SHP77 treated with DMSO at 0.1 percent for 48 hours (cell line): ENCODE measurements at regions not wholly inside any gene's neighbourhood (a gene's known extent, or its start where the extent isn't known, plus 50 kb on each side); places are given as distances from the start of the nearest gene placed in this dataset.

ENCODE experiments used
- DNase-seq: peaks from one replicate; lab custom pipeline; 2025; lab: John Stamatoyannopoulos, UW

- DNase-seq = no peak
These were observed 96.1 kb upstream of the GRIK3 start for GRCh38 chr1:37130221-37130948.

- DNase-seq = no peak
These were observed 97.0 kb upstream of the GRIK3 start for GRCh38 chr1:37131281-37131680.

GRCh38 chr1:37133276-37134145 is 99.2 kb upstream of the GRIK3 start:
- no peak for DNase-seq

- DNase-seq = no peak
These were observed 100.3 kb upstream of the GRIK3 start for GRCh38 chr1:37134599-37134998.

- DNase-seq = no peak
These were observed 100.7 kb upstream of the GRIK3 start for GRCh38 chr1:37135032-37135431.

- no peak for DNase-seq
These were observed 102.7 kb upstream of the GRIK3 start for GRCh38 chr1:37137014-37137413.

- no peak for DNase-seq
These were observed 103.3 kb upstream of the GRIK3 start for GRCh38 chr1:37137601-37138000.

GRCh38 chr1:37143800-37144199 is 109.5 kb upstream of the GRIK3 start:
- DNase-seq = no peak

GRCh38 chr1:37146071-37146470 is 111.8 kb upstream of the GRIK3 start:
- no peak for DNase-seq

- DNase-seq = no peak
These were observed 113.1 kb upstream of the GRIK3 start for GRCh38 chr1:37147392-37147831.

- no peak for DNase-seq
These were observed 113.6 kb upstream of the GRIK3 start for GRCh38 chr1:37147906-37148305.

- DNase-seq = no peak
These were observed 114.3 kb upstream of the GRIK3 start for GRCh38 chr1:37148663-37149062.

GRCh38 chr1:37149296-37149695 is 115.0 kb upstream of the GRIK3 start:
- no peak for DNase-seq

- DNase-seq = no peak
These were observed 116.7 kb upstream of the GRIK3 start for GRCh38 chr1:37150986-37151385.

GRCh38 chr1:37151789-37152188 is 117.5 kb upstream of the GRIK3 start:
- DNase-seq = no peak

GRCh38 chr1:37152491-37152890 is 118.2 kb upstream of the GRIK3 start:
- no peak for DNase-seq

GRCh38 chr1:37153116-37154100 is 119.1 kb upstream of the GRIK3 start:
- DNase-seq = no peak

- DNase-seq = no peak
These were observed 122.3 kb upstream of the GRIK3 start for GRCh38 chr1:37156646-37157045.

- no peak for DNase-seq
These were observed 123.3 kb upstream of the GRIK3 start for GRCh38 chr1:37157634-37158033.

GRCh38 chr1:37158113-37158749 is 123.9 kb upstream of the GRIK3 start:
- no peak for DNase-seq

GRCh38 chr1:37159102-37159501 is 124.8 kb upstream of the GRIK3 start:
- no peak for DNase-seq

GRCh38 chr1:37161171-37161570 is 126.9 kb upstream of the GRIK3 start:
- DNase-seq = no peak
